GM21576 (cell line): ENCODE measurements at regions not wholly inside any gene's neighbourhood (a gene's known extent, or its start where the extent isn't known, plus 50 kb on each side); places are given as distances from the start of the nearest gene placed in this dataset.

ENCODE experiments used
- ATAC-seq: cut with Tn5 transposase; IDR thresholded peaks from one replicate; pipeline ENCODE4 v1.9.1; 2021; ENCODE audit warnings: mild to moderate bottlenecking, moderate library complexity; ENCODE audit not compliant: unreplicated experiment

DNA sequence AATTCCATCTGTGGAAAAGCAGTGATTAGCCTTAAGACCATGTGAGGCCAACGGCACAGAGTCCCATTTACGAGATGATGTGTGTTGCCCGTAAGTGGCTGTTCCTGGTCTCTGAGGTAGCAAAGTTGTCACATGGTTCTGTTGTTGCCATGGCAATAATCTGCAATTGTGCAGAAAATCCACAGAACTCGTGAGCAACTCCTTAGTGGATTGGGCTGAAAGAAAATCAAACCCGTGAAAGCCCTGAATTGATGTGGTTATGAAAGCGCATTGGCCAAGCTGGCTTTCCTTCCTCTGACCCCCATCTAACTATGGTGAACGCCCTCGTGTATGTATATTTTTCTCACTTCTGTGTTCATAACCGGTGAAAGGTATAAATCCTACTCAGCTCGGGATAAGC, 614.7 kb downstream of the EBF1 start:
- ATAC-seq = no peak

- ATAC-seq = no peak
These were observed 615.6 kb downstream of the EBF1 start for GRCh38 chr5:158484150-158484549.

GRCh38 chr5:158483281-158483860, 616.3 kb downstream of the EBF1 start:
- ATAC-seq = no peak

- ATAC-seq = no peak
These were observed 617.6 kb downstream of the EBF1 start for GRCh38 chr5:158482125-158482524.

DNA sequence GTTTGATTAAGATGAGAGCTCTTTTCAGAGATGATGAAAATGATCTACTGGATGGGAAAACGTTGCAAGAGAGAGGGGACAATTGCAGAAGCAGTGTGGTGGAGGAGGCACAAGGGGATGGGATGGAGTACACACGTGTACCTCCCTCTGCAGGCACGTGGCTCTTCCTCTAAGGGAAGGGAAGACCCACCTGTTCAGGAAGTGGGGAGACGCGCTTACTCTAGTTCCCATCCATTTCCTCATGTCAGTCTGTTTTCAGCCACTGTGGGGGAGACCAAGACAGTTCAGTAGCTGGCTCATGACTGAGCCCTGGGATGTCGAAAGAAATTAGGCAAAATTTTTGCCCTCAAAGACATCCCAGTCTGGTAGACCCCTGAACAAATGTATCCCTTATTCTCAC, 619.2 kb upstream of the CLINT1 start:
- ATAC-seq = no peak

- no peak for ATAC-seq
These were observed 618.3 kb upstream of the CLINT1 start for GRCh38 chr5:158477214-158477613.

DNA sequence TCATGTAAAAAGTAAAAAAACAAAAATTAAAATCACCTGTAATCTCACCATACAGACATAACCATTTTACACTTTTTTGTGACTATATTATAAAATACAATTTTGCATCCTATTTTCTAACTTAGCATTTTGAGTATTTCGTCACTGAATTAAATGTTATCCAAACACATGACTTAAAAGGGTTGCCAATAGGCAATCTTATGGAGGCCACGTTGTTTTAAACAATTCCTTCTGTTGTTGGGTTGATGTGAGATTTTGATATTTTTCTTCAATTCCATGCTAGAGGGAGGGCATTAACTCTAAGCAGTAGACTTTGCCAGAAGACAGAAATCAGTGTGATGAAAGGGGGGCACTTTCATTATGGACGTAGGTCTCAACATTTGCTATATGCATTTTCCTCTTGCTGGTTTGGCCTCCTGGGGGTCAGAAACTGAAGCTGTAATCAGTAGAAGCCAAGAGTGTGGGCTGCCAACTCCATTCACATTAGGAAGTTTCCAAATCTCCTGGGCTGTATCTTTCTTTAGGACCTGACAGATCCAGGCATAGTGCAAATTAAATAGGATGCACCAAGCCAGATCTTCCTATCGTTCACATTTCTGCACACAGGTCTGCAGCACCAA, 614.2 kb upstream of the CLINT1 start:
- ATAC-seq = no peak

GRCh38 chr5:158471535-158471924, 612.6 kb upstream of the CLINT1 start:
- ATAC-seq = no peak

GRCh38 chr5:158470764-158471534, 612.0 kb upstream of the CLINT1 start:
- ATAC-seq = no peak

GRCh38 chr5:158468444-158468843, 609.5 kb upstream of the CLINT1 start:
- no peak for ATAC-seq

DNA sequence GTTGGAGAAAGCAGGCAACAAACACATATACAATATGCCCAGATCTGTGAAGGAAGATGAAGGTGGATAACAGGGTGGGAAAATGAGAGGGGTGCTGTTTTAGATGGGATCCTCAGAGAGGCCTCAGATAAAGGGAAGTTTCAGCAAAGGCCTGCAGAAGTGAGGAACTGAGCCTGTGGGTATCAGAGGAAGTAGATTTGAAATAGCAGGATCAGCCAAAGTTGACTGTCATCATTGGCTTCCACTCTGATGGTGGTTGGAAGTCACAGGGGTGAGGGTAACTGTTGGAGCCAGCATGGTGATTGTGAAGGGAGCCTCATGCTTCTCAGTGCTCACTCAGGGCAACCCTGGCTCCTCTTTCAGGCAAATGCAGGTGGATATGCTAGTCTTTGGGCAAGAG, 607.2 kb upstream of the CLINT1 start:
- no peak for ATAC-seq

DNA sequence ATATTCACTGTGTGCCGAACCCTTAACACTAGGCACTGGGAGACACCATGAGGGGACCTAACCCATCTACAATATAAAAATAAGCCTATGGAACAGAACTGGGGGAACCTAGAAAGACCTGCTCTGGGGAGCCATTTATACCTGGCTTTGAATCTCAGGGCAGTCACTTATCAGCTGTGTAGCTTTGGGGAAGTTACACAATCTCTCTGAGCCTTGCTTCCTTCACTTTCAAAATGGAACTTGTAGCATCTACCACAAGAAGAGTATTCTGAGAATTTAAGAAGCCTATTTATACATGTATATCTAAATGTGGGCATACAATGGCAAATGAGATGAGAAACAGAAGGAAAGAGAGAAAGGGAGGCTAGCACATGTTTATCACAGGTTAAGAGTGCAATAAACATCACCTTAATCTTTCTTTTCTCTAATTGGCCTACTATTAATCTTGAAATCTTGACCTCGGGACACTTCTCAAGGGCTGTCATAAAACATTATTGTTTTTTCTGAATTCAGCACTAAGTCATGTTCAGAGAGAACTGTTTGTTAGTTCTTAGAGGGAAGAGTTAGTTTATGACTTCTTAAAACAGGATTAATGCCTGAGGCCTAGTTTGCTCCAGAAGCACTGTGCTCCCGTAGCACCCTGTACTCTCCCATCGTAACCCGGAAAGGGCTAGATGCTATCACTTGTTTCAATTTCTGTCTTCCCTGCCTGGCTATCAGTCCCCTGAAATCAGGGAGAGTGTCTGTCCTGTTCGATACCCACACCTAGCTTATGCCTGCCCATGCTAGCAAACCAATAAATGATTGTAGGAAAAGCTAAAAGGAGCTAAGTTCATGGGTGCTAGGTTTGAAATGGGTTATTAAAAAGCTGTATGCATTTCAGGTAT, 606.4 kb upstream of the CLINT1 start:
- ATAC-seq = no peak

- ATAC-seq = no peak
These were observed 605.4 kb upstream of the CLINT1 start for GRCh38 chr5:158464383-158464782.

DNA sequence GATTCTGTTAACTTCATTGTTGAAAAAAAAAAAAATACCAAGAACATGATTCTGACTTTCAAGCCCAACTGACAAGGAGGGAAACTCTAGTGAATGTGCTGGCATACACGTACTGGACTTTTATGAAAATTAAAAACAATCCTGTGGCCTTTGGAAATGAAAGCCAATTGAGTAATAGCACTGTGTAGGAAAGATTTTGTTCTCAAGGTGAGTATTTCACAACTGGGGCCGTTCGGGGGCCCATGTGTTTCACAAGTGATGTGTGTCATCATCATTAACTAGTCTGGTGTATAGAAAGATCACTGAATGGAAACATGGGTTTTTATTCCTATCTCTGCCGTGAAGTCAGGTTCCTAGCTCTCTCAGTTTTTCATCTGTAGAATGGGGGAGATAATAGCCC, 605.0 kb upstream of the CLINT1 start:
- ATAC-seq = no peak

DNA sequence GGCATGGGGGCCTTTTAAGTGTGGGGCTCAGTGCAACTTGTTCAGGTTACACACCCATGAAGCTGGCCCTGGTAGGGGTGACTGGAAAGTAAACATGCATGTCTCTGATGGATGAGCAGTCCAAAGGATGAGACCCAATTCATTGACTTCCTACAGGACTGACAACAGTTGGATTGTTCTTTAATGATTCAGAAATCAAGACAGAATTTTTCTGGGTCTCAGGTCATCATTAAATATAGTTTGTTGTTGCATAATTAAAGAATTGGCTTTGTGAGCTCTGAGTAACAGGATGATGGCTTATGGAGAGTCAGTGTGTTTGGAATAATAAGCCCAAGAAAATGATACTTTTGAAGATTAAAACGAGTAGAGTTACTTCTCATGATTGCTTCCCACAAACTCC, 604.2 kb upstream of the CLINT1 start:
- ATAC-seq = no peak

- ATAC-seq = no peak
These were observed 603.6 kb upstream of the CLINT1 start for GRCh38 chr5:158462349-158463114.

- no peak for ATAC-seq
These were observed 602.4 kb upstream of the CLINT1 start for GRCh38 chr5:158461240-158461854.

DNA sequence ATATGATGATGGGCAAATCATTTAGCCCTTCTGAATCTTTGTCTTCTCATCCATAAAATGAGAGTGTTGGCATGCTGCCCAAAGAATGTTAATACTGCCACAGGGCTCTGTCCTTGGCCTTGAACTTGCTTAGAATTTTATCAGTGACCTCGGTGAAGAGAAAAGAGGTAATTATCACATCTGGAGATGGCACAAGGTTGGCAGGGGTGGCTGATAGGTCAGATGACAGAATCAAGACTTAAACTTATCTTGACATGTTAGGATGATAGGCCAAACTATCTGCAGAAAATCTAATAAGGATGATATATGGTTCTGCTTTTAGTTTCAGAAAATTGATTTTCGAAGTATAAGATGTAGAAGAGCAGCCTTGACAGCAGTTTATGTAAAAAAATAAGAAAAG, 599.1 kb upstream of the CLINT1 start:
- ATAC-seq = no peak

- ATAC-seq = no peak
These were observed 597.8 kb upstream of the CLINT1 start for GRCh38 chr5:158456756-158457155.

GRCh38 chr5:158456241-158456640, 597.3 kb upstream of the CLINT1 start:
- ATAC-seq = no peak
